GM21619 (cell line): ENCODE measurements at regions not wholly inside any gene's neighbourhood (a gene's known extent, or its start where the extent isn't known, plus 50 kb on each side); places are given as distances from the start of the nearest gene placed in this dataset.

Experiments
- ATAC-seq: cut with Tn5 transposase; IDR thresholded peaks from one replicate; pipeline ENCODE4 v1.9.1; 2021; ENCODE audit not compliant: unreplicated experiment

GRCh38 chr4:161133586-161134276 lies 1030.1 kb downstream of the FSTL5 start:
- ATAC-seq = no peak

DNA sequence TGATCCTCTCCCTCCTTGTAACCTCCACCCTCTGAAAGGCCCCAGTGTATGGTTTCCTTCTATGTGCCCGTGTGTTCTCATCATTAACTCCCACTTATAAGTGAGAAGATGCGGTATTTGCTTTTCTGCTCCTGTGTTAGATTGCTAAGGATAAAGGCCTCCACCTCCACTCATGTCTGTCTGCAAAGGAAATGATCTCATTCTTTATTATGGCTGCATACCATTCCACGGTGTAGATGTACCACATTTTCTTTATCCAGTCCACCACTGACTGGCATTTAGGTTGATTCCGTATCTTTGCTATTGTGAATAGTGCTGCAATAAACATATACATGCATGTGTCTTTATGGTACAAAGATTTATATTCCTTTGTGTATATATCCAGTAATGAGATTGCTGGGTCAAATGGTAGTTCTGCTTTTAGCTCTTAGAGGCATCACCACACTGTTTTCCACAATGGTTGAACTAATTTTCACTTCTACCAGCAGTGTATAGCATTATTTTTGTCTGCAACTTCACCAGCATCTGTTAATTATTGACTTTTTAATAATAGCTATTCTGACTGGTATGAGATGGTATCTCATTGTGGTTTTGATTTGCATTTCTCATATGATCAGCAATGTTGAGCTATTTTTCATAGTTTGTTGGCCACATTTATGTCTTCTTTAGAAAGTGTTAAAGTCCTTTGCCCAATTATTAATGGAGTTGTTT lies 1030.9 kb downstream of the FSTL5 start:
- peak; percentile 93 for ATAC-seq

DNA sequence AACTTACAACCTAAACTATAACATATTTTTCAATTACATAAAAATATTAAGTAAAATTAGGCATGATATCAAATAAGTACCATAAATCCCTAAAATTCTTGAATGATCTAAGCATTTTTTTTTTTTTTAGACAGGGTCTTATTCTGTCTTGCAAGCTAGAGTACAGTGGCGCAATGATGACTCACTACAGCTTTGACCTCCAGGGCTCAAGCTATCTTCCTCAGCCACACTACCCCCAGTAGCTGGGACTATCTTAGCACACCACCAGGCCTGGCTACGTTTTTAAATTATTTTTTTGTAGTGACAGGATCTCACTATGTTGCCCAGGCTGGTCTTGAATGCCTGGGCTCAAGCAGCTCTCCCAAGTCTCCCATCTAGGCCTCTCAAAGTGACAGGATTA lies 1042.3 kb downstream of the FSTL5 start:
- ATAC-seq = no peak

DNA sequence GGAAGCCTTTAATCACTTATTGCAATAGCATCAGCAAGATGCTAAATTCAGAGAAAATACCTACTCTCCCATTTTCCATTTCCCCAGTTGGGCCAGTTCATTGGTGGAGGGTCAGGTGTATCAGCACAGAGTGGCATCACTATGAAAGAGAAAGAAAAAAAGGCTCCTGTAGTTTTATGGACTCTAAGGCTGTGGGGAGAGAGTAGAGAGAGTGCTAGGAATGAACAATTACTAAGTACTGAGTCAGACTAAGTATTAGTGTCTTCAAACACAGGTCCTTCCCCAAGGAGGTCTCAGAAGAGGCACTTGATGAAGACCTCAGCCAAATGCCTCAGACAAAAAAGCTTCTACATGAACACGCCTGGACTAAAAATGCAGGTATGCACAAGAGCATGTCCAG lies 1061.9 kb downstream of the FSTL5 start:
- no peak for ATAC-seq

DNA sequence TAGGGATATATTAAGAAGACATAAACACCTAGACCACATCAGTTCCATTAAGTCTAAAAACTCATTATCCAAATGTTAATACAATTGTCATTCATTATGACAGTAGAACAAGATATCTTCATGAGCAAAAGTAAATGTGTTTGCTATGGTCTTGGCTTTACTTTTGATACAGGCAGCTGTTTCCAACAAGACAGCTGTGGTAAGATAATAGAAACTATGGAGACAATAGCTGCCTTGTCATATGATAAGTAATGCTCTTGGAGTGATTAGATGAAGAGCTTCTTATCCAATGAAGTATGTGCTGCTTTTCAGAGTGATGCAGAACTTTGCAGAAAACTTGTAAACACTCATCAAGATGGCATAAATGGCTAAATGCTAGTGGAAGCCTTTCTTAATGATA lies 1066.0 kb downstream of the FSTL5 start:
- ATAC-seq = no peak

GRCh38 chr4:161061046-161061445 lies 1102.8 kb downstream of the FSTL5 start:
- ATAC-seq = no peak
